ENCODE measurements at regions not wholly inside any gene's neighbourhood (a gene's known extent, or its start where the extent isn't known, plus 50 kb on each side); places are given as distances from the start of the nearest gene placed in this dataset.

DNA sequence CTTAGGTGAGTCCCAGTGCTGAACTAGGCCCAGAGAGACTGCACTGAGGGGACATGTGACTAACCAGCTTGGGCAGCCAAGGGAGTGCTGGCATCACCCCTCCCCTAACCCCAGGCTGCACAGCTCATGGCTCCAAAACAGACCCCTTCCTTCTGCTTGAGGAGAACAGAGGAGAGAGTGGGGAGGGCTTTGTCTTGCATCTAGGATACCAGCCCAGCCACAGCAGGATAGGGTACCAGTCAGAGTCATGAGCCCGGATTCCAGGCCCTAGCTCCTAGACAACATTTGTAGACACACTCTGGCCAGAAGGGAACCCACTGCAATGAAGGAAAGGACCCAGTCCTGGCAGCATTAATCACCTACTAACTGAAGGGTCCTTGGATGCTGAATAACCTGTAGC, 49.9 kb upstream of the PLSCR4 start:
- Histone ChIP-seq H3K4me3 (ENCODE audit: low read depth in 2 of 2, low read length in 2 of 2) (no peak overlapping the region), H3K36me3 (ENCODE audit: control insufficient read depth, insufficient read depth, low read length) (no peaks in the 10 kb centered on the region), H3K4me1 (ENCODE audit: control insufficient read depth, insufficient read depth, low read length) (no peaks in the 10 kb centered on the region), H3K27ac (ENCODE audit: low read length) (no peak overlapping the region), H3K9me3 (ENCODE audit: control insufficient read depth, insufficient read depth, low read depth, low read length) (no peaks in the 10 kb centered on the region), H3K27me3 (ENCODE audit: control insufficient read depth, insufficient read depth, low read length) (no peaks in the 10 kb centered on the region)
- ATAC-seq (no peak), DNase-seq (ENCODE audit: low read depth, low spot score) (no peak)
- BruUV-seq (replicated peaks), result no TSS peak
- ChIA-PET CTCF (no interaction called here), POLR2A (no interaction called here)
- TF ChIP-seq SIN3A (IDR thresholded peaks at IDR 0.05; ENCODE audit: borderline replicate concordance, insufficient read depth, low read depth, low read length) (no peak), POLR2AphosphoS5 (IDR thresholded peaks at IDR 0.05; ENCODE audit: low read depth, low read length) (no peak), TCF7L2 (IDR thresholded peaks at IDR 0.05; ENCODE audit: low read depth, low read length) (no peak)
- TF ChIP-seq, protein P1, sequence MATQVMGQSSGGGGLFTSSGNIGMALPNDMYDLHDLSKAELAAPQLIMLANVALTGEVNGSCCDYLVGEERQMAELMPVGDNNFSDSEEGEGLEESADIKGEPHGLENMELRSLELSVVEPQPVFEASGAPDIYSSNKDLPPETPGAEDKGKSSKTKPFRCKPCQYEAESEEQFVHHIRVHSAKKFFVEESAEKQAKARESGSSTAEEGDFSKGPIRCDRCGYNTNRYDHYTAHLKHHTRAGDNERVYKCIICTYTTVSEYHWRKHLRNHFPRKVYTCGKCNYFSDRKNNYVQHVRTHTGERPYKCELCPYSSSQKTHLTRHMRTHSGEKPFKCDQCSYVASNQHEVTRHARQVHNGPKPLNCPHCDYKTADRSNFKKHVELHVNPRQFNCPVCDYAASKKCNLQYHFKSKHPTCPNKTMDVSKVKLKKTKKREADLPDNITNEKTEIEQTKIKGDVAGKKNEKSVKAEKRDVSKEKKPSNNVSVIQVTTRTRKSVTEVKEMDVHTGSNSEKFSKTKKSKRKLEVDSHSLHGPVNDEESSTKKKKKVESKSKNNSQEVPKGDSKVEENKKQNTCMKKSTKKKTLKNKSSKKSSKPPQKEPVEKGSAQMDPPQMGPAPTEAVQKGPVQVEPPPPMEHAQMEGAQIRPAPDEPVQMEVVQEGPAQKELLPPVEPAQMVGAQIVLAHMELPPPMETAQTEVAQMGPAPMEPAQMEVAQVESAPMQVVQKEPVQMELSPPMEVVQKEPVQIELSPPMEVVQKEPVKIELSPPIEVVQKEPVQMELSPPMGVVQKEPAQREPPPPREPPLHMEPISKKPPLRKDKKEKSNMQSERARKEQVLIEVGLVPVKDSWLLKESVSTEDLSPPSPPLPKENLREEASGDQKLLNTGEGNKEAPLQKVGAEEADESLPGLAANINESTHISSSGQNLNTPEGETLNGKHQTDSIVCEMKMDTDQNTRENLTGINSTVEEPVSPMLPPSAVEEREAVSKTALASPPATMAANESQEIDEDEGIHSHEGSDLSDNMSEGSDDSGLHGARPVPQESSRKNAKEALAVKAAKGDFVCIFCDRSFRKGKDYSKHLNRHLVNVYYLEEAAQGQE (IDR thresholded peaks at IDR 0.05; ENCODE audit: insufficient read depth in 1 of 2, low read depth in 2 of 2, low read length in 1 of 2), result no peak
- TF ChIP-seq, protein P2, sequence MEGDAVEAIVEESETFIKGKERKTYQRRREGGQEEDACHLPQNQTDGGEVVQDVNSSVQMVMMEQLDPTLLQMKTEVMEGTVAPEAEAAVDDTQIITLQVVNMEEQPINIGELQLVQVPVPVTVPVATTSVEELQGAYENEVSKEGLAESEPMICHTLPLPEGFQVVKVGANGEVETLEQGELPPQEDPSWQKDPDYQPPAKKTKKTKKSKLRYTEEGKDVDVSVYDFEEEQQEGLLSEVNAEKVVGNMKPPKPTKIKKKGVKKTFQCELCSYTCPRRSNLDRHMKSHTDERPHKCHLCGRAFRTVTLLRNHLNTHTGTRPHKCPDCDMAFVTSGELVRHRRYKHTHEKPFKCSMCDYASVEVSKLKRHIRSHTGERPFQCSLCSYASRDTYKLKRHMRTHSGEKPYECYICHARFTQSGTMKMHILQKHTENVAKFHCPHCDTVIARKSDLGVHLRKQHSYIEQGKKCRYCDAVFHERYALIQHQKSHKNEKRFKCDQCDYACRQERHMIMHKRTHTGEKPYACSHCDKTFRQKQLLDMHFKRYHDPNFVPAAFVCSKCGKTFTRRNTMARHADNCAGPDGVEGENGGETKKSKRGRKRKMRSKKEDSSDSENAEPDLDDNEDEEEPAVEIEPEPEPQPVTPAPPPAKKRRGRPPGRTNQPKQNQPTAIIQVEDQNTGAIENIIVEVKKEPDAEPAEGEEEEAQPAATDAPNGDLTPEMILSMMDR (IDR thresholded peaks at IDR 0.05), result no peak
- in situ Hi-C loops (cut with HindIII; ENCODE audit: low pct_unique_long_range_greater_than_20kb, low sequenced_read_pairs) (no loop called here), intact Hi-C loops (cut with micrococcal nuclease; ENCODE audit: unreplicated experiment) (no loop called here)

Data from Panc1 (cell line).